ENCODE measurements at regions not wholly inside any gene's neighbourhood (a gene's known extent, or its start where the extent isn't known, plus 50 kb on each side); places are given as distances from the start of the nearest gene placed in this dataset.
"Not testable (repeated sequence)": the region's sequence is repeated elsewhere in the genome, so short reads cannot be mapped to it uniquely, and the experiment has no call there.

DNA sequence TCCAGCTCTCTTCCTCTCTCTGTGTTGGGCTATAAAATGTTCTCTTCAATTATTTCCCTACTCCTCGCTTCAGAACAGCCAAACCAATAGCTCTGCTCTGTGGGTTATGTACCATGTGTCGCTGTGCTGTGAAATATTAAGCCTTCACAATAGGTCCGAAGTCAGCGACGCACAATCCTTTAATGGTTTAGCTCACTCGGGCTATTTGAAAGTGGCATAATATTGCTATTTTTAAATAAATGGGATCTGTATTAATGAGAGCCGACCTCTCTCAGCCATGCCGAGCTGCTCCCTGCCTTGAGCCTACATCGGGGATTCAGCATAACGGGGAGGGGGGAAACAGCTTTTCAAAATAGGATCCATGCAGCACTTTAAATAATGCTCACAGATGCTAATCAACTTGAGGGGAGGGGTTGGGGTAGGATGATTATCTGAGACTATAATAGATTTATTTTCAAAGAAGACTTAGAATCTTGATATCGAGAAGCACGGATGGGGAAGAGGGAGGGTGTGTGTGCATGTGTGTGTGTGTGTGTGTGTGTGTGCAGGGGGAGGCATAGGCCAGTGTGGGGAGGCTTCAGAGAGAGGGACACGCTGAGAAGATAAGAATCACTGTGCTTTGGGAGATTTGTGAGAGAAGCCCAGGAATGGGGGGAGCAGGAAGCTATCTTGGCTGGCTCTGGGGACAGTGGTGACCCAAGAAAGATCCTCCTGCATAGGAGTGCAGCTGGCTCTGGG, 271.5 kb downstream of the NXPE2 start:
- no peak for DNase-seq

DNA sequence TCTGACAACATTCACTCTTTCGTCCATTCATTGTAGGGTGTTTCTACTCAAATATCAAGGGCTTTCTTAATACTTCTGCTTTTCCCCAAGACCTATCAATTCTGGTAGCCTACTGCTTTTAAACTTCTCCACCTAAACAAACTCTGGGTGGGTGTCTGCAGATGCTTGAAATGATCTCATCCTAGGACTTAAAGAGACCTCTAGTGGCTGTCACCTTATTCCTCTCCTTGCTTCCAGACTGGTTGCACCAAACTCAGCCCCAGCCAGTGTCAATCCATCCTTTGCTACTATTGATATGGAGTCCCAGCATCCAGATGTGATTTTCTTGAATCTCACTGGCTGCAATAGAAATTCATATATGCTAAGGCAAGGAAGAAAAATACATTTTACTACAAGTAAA, 274.7 kb downstream of the NXPE2 start:
- DNase-seq: no peak

DNA sequence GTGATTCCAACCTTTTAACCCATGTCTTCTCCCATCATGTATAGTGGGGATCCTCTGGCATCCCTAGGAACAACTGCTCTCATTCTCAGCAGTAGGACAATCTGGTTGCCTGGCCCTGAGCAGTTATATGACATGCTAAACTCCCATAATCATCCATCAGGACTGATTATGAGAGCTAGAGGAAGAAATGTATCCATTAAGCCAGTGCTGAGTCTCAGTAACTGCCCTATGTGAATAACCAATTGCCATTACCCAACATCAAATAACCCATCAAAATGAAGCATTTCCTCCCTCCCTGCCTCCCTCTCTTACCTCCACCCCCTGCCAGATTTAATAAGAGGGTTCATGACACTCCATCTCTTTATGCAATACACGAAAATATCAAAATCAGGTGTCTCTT, 277.6 kb downstream of the NXPE2 start:
- DNase-seq: no peak

DNA sequence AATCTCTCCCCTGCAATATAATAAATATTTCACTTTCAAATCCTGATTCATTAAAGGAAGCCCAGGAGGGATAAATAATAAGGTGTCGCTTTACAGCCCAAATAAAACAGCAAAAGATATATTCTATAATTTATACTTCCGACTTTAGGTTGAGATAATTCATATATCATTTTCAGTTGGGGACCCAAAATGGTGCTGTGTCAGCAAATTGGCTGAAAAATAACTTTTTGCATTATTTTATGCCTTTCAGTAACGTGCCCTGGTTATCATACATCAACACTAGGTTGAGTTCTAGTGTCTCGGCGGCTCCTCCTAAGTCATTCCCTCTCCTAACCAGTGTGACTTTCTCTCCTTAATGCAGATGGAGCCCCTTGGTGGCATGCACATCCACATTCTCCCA, 278.2 kb downstream of the NXPE2 start:
- DNase-seq: no peak

GRCh38 chr11:114959953-114960505, 281.7 kb downstream of the NXPE2 start:
- DNase-seq: no peak

DNA sequence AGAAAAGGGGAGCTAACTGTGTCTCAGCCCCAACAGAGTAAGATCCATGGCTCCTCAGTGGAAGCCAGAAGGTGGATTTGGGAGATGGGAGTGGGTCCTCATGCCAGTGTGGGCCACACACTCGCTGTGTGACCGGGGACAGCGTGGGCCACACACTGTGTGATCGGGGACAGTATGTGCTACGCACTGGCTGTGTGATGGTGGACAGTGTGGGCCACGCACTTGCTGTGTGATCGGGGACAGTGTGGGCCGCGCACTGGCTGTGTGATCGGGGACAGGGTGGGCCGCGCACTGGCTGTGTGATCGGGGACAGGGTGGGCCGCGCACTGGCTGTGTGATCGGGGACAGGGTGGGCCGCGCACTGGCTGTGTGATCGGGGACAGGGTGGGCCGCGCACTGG, 282.5 kb downstream of the NXPE2 start:
- not testable (repeated sequence) for DNase-seq

GRCh38 chr11:114964676-114965214, 286.4 kb downstream of the NXPE2 start:
- peak; percentile 68 for DNase-seq

DNA sequence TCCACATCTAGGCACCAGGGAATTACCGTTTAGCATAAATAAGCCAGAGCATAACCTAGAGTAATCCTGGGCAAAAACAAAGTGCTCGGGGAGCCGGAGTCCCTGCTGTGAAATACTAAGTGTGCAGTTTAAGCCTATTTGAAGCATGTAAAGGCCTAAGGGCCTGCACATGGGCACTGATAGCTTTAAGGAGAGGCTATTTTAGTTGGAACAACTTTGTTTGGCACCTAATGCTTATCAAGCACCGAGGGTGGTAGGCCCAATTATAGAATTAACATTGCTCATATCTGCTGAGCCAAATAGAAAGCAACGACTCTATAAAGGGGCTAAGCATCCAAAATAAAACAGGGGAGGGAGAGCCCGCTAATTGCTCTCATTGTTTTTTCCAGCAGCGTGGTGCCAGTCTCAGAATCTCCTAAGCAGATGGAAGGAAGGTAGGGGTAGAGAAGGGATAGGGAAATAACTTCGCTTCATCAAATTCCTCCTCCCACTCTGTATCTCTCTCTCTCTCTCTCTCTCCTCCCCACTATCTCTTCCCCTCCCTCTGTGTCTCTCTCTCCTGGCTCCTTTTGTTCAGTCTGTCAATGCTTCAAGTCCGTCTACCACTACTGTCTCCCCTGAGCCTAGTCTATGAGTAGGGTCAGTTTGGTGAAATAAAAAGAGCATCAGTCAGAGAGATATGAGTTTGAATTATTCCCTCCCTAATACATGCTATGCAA, 292.8 kb downstream of the NXPE2 start:
- peak; percentile 51 for DNase-seq

DNA sequence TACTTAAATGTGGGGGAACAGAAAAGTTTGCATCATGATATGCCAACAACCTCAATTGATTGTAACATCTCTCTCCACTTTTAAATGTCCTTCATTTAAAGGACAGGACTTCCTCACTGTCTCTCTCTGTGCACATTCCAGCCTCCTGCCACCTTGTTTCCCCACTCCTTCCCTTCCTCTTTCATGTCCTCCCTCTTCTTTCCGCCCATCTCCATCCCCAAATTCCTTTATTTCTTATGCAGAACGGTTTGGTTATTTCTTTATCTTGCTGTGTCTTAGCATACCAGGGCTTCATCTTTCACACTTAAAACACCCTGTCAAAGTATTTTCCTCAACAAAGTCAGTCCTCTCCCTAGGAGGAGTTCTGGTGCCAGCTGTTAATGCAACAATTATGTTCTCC, 293.8 kb downstream of the NXPE2 start:
- no peak for DNase-seq

- no peak for DNase-seq
These were observed 299.3 kb downstream of the NXPE2 start for GRCh38 chr11:114977651-114978050.

- DNase-seq: no peak
These were observed 303.8 kb downstream of the NXPE2 start for GRCh38 chr11:114982141-114982540.

DNA sequence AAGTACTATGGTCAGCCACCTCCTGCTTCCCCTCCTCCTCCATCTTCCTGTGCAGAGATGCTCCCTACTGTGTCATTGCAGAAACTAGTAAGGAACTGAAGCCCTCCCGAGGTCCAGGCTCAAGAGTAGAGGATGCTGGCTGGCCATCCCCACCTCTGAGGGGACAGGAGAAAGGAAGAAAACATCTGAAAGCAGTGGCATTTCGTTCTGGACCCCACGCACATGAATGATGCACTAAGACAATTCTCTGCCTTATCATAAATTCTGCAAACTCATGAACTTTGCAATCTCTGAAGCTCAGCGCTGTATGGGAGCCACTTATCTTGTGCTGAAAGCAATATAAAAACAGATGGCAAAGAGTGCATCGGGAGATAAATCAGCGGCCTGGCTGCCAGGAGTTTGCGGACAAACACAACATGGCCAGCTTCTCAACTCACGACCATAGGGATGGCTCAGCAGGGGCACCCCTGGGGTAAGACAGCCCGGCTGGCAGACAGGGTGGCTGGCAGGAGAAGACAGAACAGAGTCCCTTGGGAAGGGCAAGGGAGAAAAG, 306.4 kb downstream of the NXPE2 start:
- no peak for DNase-seq

DNA sequence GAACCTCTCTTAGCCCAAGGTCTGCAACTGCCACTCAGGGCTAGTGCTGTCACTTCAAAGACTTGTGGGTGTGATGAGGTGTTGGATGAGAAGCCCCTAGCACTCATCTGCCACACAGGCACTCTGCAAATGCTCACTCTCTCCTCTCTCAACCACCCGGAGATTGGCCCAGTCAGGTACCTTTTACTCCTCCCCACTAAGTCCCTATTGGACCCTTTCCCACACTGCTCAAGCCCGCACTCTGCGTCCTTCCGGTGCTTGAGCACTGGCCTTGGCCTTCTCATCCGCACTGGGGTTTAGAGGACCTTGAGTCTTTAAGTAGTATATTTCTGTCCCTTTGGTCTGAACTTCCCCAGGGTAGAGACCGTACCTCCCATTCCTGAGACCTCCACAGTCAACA, 308.0 kb downstream of the NXPE2 start:
- DNase-seq: no peak

GRCh38 chr11:114987186-114987760, 308.9 kb downstream of the NXPE2 start:
- no peak for DNase-seq

GRCh38 chr11:114988644-114989043, 310.3 kb downstream of the NXPE2 start:
- DNase-seq: no peak

DNA sequence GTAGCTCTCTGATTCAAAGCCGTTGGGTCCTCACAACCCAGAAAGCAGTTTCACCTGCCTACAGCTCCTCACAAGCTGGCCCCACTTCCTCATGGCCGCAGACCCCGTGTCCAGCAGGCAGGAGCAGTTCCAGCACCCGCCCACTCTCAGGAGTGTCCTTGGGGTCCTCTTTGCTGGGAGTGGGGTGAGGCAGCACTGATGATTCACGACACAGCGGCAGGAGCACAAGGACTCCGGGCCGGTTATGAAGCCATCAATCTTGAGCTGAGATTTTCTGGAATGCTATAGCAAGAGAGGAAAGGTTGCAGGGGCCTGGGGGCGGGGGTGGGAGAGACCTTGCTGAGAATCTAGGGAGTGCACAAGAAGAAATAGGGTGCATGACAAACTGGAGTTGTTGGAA, 311.2 kb downstream of the NXPE2 start:
- no peak for DNase-seq

- DNase-seq: no peak
These were observed 327.3 kb downstream of the NXPE2 start for GRCh38 chr11:115005663-115006062.

GRCh38 chr11:115007851-115008250, 329.5 kb downstream of the NXPE2 start:
- DNase-seq: no peak

DNA sequence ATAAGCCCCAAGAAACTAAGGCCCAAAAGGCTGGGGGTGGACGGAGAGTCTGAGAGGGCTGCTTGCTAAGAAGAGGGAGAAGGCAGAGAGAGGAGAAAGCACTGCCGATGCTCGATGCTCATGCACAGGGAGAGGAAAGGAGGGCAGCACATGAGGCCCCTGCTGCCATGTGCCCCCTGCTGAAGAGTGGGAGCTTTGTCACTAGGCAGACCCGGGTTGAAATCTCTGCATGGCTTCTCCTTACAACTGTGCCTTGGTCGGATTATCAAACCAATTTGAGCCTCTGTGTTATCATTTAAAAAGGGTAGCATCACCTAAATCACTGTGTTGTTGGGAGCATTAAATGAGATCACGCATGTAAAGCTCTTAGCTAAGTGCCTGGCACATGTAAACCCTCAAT, 330.5 kb downstream of the NXPE2 start:
- no peak for DNase-seq

DNA sequence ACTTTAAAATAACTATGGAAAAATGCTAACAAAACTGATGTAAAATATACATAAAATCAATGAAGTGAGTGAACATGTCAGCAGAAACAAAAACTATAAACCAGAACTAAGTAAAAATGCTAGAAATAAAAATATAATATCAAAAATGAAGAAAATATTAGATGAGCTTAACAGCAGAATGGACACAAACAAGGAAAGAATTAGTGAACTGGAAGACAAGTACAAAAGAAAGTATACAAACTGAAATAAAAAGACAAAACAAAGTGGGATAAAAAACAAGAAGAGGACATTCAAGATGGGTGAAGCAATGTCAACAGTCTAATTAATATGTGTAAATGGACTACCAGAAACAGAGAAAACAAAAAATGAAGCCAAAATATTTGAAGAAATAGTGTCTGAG, 339.2 kb downstream of the NXPE2 start:
- DNase-seq: no peak

DNA sequence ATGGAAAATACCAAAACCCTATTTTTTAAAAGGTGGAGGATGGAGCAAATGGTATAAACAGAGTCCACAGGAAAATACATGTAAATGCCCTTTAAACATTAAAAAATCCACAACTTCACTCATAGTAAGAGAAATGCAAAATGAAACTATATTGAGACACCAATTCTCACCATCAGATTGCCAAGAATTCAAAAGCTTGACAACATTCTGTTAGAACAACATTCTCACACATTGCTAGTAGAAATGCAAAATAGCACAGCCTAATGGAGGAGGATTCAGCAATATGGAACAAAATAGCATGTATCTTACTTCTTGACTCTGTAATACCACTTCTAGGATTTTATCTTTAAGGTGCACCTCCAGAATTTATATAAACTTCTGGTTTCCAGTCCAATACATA, 351.8 kb downstream of the NXPE2 start:
- DNase-seq: no peak

GRCh38 chr11:115036406-115037180, 358.3 kb downstream of the NXPE2 start:
- no peak for DNase-seq

GRCh38 chr11:115042002-115042401, 363.7 kb downstream of the NXPE2 start:
- no peak for DNase-seq

All from COR-L47 (cell line).